MM.1S (cell line): ENCODE measurements at regions not wholly inside any gene's neighbourhood (a gene's known extent, or its start where the extent isn't known, plus 50 kb on each side); places are given as distances from the start of the nearest gene placed in this dataset.

ENCODE experiments used
- DNase-seq: peaks from one replicate; pipeline ENCODE4 v3.0.0-alpha.2; 2015
- H2AFZ ChIP-seq: fragments of 300-600 bp; sonication (generic); 2 replicates; pipeline ENCODE4 v1.6.0; 2016; ENCODE audit warnings: antibody characterized with exemption, low read length
- H3F3A ChIP-seq: fragments of 300-600 bp; sonication (generic); 2 replicates; pipeline ENCODE4 v1.6.1; 2016; ENCODE audit warnings: mild to moderate bottlenecking, antibody characterized with exemption, low read length, moderate library complexity, mixed read lengths; ENCODE audit not compliant: insufficient read depth
- H3K27ac ChIP-seq: fragments of 300-600 bp; sonication (generic); 2 replicates; pipeline ENCODE4 v1.5.1; 2016; ENCODE audit warnings: mild to moderate bottlenecking, low read length
- H3K27me3 ChIP-seq: fragments of 300-600 bp; sonication (generic); replicated peaks from 2 replicates; pipeline ENCODE4 v1.6.0; 2016; ENCODE audit warnings: low read length; ENCODE audit not compliant: insufficient read depth
- H3K36me3 ChIP-seq: fragments of 300-600 bp; sonication (generic); replicated peaks from 2 replicates; pipeline ENCODE4 v1.6.1; 2016; ENCODE audit warnings: mild to moderate bottlenecking, low read length, mixed read lengths; ENCODE audit not compliant: insufficient read depth
- H3K4me1 ChIP-seq: fragments of 300-600 bp; sonication (generic); 2 replicates; pipeline ENCODE4 v1.6.1; 2016; ENCODE audit warnings: low read length, mixed read lengths
- H3K4me2 ChIP-seq: fragments of 300-600 bp; sonication (generic); 2 replicates; pipeline ENCODE4 v1.6.0; 2016; ENCODE audit warnings: low read depth, low read length
- H3K4me3 ChIP-seq: fragments of 300-600 bp; sonication (generic); 2 replicates; pipeline ENCODE4 v1.5.1; 2016; ENCODE audit warnings: low read length, mixed read lengths
- H3K79me2 ChIP-seq: fragments of 300-600 bp; sonication (generic); 2 replicates; pipeline ENCODE4 v1.6.1; 2016; ENCODE audit warnings: mixed run types, low read length, mixed read lengths
- H3K9ac ChIP-seq: fragments of 300-600 bp; sonication (generic); 2 replicates; pipeline ENCODE4 v1.6.1; 2016; ENCODE audit warnings: low read length, mixed read lengths
- H3K9me2 ChIP-seq: fragments of 300-600 bp; sonication (generic); replicated peaks from 2 replicates; pipeline ENCODE4 v1.6.1; 2016; ENCODE audit warnings: mild to moderate bottlenecking, low read length, mixed read lengths; ENCODE audit not compliant: insufficient read depth
- H3K9me3 ChIP-seq: fragments of 300-600 bp; sonication (generic); replicated peaks from 2 replicates; pipeline ENCODE4 v1.6.1; 2016; ENCODE audit warnings: mild to moderate bottlenecking, low read length, mixed read lengths; ENCODE audit not compliant: insufficient read depth
- H4K20me1 ChIP-seq: fragments of 300-600 bp; sonication (generic); 2 replicates; pipeline ENCODE4 v1.6.1; 2016; ENCODE audit warnings: mild to moderate bottlenecking, low read length, moderate library complexity, mixed read lengths; ENCODE audit not compliant: insufficient read depth
- EZH2 ChIP-seq: fragments of 300-600 bp; sonication (generic); optimal IDR thresholded peaks from 2 replicates; pipeline ENCODE3; 2017; ENCODE audit warnings: low read depth, mild to moderate bottlenecking, antibody characterized with exemption, low read length, mixed read lengths
- EZH2phosphoT487 ChIP-seq: fragments of 300-600 bp; sonication (generic); IDR thresholded peaks from 2 replicates; pipeline ENCODE4 v1.6.1; 2018; ENCODE audit warnings: antibody characterized with exemption, low read length
- TF ChIP-seq, protein P1 (sequence below): fragments of 300-600 bp; sonication (generic); IDR thresholded peaks from 2 replicates; pipeline ENCODE4 v1.5.1; 2016; ENCODE audit warnings: antibody characterized with exemption, low read length, mixed read lengths

DNA sequence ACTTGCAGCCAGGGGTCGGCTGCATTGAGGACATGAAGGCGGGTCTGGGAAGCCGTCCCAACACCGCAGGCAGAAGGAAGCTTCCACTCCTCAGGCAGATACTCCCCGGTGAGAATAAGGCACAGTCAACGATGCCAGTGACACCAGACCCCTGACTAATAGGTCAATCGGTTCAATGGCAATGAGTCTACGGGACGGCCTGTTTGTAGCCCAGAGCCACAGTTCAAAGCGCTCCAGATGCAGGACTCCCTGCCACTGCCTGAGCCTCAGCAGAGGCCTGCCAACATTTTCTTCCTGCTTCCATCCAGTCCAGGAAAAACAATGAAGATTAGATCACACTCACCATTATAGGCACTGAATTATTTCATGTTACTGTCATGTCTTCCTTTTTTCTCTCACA, 84.5 kb upstream of the SIMC1 start:
- TF ChIP-seq, protein P1, sequence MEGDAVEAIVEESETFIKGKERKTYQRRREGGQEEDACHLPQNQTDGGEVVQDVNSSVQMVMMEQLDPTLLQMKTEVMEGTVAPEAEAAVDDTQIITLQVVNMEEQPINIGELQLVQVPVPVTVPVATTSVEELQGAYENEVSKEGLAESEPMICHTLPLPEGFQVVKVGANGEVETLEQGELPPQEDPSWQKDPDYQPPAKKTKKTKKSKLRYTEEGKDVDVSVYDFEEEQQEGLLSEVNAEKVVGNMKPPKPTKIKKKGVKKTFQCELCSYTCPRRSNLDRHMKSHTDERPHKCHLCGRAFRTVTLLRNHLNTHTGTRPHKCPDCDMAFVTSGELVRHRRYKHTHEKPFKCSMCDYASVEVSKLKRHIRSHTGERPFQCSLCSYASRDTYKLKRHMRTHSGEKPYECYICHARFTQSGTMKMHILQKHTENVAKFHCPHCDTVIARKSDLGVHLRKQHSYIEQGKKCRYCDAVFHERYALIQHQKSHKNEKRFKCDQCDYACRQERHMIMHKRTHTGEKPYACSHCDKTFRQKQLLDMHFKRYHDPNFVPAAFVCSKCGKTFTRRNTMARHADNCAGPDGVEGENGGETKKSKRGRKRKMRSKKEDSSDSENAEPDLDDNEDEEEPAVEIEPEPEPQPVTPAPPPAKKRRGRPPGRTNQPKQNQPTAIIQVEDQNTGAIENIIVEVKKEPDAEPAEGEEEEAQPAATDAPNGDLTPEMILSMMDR, result no peak
- TF ChIP-seq EZH2, result no peak
- no peak for TF ChIP-seq EZH2phosphoT487
- no peak for DNase-seq
- Histone ChIP-seq H3F3A (no peaks in the 10 kb centered on the region), H3K9me2 (no peaks in the 10 kb centered on the region), H3K27me3 (no peaks in the 10 kb centered on the region), H4K20me1 (no peaks in the 10 kb centered on the region), H3K9me3 (no peaks in the 10 kb centered on the region), H3K4me1 (no peaks in the 10 kb centered on the region), H3K27ac (no peak overlapping the region), H3K79me2 (no peaks in the 10 kb centered on the region), H2AFZ (no peak overlapping the region), H3K4me2 (no peak overlapping the region), H3K36me3 (no peaks in the 10 kb centered on the region), H3K4me3 (no peak overlapping the region), H3K9ac (no peak overlapping the region)

DNA sequence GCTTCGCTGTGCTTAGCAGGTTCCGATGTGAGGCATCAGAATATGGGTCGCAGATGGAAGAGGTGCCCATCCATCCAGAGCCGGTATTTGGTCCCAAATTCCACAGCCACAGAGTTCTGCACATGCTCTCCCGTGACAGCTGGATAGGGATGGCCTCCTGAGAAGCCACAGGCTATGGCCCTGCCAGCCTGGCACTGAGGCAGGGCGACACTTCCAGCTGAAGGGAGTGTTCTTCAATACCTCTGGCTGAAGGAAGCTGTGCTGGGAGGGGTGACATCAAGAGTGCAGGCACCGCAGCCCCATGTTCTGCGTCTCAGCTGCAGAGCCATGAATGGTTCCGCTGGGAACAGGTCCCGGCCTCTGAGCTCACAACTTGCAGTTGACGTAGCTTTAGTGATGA, 83.4 kb upstream of the SIMC1 start:
- H2AFZ ChIP-seq, result no peak overlapping the region
- no peak overlapping the region for H3K27ac ChIP-seq
- no peaks in the 10 kb centered on the region for H3F3A ChIP-seq
- no peaks in the 10 kb centered on the region for H4K20me1 ChIP-seq
- H3K4me2 ChIP-seq, result no peak overlapping the region
- H3K36me3 ChIP-seq, result no peaks in the 10 kb centered on the region
- H3K9me2 ChIP-seq, result no peaks in the 10 kb centered on the region
- H3K4me1 ChIP-seq, result no peaks in the 10 kb centered on the region
- no peak overlapping the region for H3K4me3 ChIP-seq
- no peaks in the 10 kb centered on the region for H3K79me2 ChIP-seq
- H3K9ac ChIP-seq, result no peak overlapping the region
- no peak for TF ChIP-seq EZH2phosphoT487
- no peak for TF ChIP-seq EZH2
- TF ChIP-seq, protein P1, result no peak
- no peaks in the 10 kb centered on the region for H3K27me3 ChIP-seq
- no peaks in the 10 kb centered on the region for H3K9me3 ChIP-seq
- DNase-seq, result no peak

DNA sequence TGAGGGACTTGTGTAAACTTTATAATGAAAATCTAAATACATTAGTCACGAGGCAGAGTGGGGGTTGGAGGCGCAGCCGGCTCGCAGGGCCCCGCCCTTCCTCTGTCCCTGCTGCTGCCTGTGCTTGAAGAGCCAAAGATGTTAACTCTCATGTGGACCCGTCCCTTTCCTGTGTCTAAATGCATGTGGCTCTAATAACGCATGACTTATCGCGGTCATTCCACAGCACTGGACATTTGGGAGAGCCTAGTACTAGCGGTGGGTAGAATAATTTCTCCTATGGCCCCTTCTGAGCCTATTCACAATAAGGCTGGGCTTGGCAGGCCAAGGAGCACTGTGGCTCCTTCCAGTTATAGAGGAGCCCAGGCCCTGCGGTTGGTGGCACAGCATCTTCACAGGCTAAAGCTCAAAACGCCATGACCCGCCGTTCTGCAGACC, 82.3 kb upstream of the SIMC1 start:
- H4K20me1 ChIP-seq, result no peaks in the 10 kb centered on the region
- no peaks in the 10 kb centered on the region for H3K9me3 ChIP-seq
- H3K79me2 ChIP-seq, result no peaks in the 10 kb centered on the region
- H2AFZ ChIP-seq, result no peak overlapping the region
- TF ChIP-seq EZH2 (no peak), EZH2phosphoT487 (no peak)
- TF ChIP-seq, protein P1, result no peak
- H3K4me1 ChIP-seq, result no peaks in the 10 kb centered on the region
- no peaks in the 10 kb centered on the region for H3K9me2 ChIP-seq
- no peak overlapping the region for H3K4me3 ChIP-seq
- no peaks in the 10 kb centered on the region for H3K36me3 ChIP-seq
- H3K9ac ChIP-seq, result no peak overlapping the region
- no peak overlapping the region for H3K4me2 ChIP-seq
- no peaks in the 10 kb centered on the region for H3K27me3 ChIP-seq
- no peak for DNase-seq
- no peaks in the 10 kb centered on the region for H3F3A ChIP-seq
- no peak overlapping the region for H3K27ac ChIP-seq
